ENCODE measurements at regions not wholly inside any gene's neighbourhood (a gene's known extent, or its start where the extent isn't known, plus 50 kb on each side); places are given as distances from the start of the nearest gene placed in this dataset.

- H3K56ac ChIP-seq (replicated peaks; ENCODE audit: insufficient read length, low read depth, low read length), result no peak overlapping the region
- H4K91ac ChIP-seq (replicated peaks; ENCODE audit: insufficient read length, low read length), result no peak overlapping the region
- no peak overlapping the region for H3K14ac ChIP-seq (ENCODE audit: insufficient read length)
- 0 out of 2 replicates have a peak overlapping the region, but pooled peaks have one; percentile 16 for H2BK15ac ChIP-seq (ENCODE audit: low read length)
- POLR2A ChIA-PET (ENCODE audit: partially characterized antibody), result interaction anchor here (0.6 kb wide), 1 partner anchor 550 kb away, joined by 3 read pairs; no protein-coding TSS in a partner anchor
- H3K9ac ChIP-seq (replicated peaks in 1 of 4; ENCODE audit: extremely low read depth in 1 of 4, low read depth in 3 of 4, low read length in 3 of 4), result no peak overlapping the region
- H3K36me3 ChIP-seq (ENCODE audit: control insufficient read depth in 2 of 4, insufficient read depth in 4 of 4, low read length in 3 of 4), result no peaks in the 10 kb centered on the region
- peak overlapping the region; percentile 36; the same call in 1 of the 2 replicates for H2AFZ ChIP-seq (ENCODE audit: low read length)
- H2BK120ac ChIP-seq (replicated peaks; ENCODE audit: low read depth, low read length), result no peak overlapping the region
- H3K79me1 ChIP-seq (ENCODE audit: low read depth, low read length), result no peaks in the 10 kb centered on the region
- no peak for FAIRE-seq
- H3K18ac ChIP-seq (ENCODE audit: extremely low read depth, low read length), result 0 out of 2 replicates have a peak overlapping the region, but pooled peaks have one; percentile 16
- no peak overlapping the region for H3K27ac ChIP-seq (ENCODE audit: low read depth, low read length)
- no peak overlapping the region for H3K4ac ChIP-seq (replicated peaks; ENCODE audit: insufficient read length, low read depth, low read length)
- no peak overlapping the region for H2BK5ac ChIP-seq (ENCODE audit: low read depth, low read length)
- H3K4me3 ChIP-seq (ENCODE audit: extremely low read depth in 1 of 4, insufficient read depth in 2 of 4, low read depth in 3 of 4, low read length in 4 of 4), result 0 out of 8 replicates have a peak overlapping the region, but pooled peaks of 1 of the 4 experiments have one; percentile 2
- no peaks in the 10 kb centered on the region for H3K79me2 ChIP-seq (ENCODE audit: control insufficient read depth in 1 of 2, insufficient read depth in 2 of 2, low read length in 2 of 2)
- H4K20me1 ChIP-seq (replicated peaks in 1 of 2; ENCODE audit: control insufficient read depth in 1 of 2, insufficient read depth in 2 of 2, low read length in 2 of 2), result no peaks in the 10 kb centered on the region
- 0 out of 4 replicates have a peak overlapping the region, but pooled peaks of 1 of the 2 experiments have one; percentile 3 for H3K4me2 ChIP-seq (ENCODE audit: insufficient read depth in 1 of 2, low read depth in 2 of 2, low read length in 2 of 2)
- H3K27me3 ChIP-seq (replicated peaks in 1 of 4; ENCODE audit: control insufficient read depth in 3 of 4, extremely low read depth in 1 of 4, insufficient read depth in 3 of 4, low read length in 3 of 4), result no peaks in the 10 kb centered on the region
- H3K23me2 ChIP-seq (ENCODE audit: low read depth, low read length), result no peaks in the 10 kb centered on the region
- no peak overlapping the region for H4K5ac ChIP-seq (ENCODE audit: insufficient read length, low read depth, low read length)
- H2AK5ac ChIP-seq (ENCODE audit: low read depth, low read length), result no peak overlapping the region
- 60% methylated on average over 21 of the region's 21 CpGs; no CpG with 5 or more reads in 1 of the 2 experiments for WGBS, 2 experiments (ENCODE audit: extremely low coverage in 1 of 2, insufficient coverage in 1 of 2, insufficient read length in 1 of 2, insufficient replicate concordance in 2 of 2, low coverage in 1 of 2, low lambda C conversion rate in 2 of 2, missing lambda C conversion rate in 1 of 2)
- no peak overlapping the region for H2BK20ac ChIP-seq (ENCODE audit: low read length)
- peaks cover 5 to 12% (median 10%) of the 10 kb centered on the region in 4 experiments; a peak in 6 of 7 replicates for H3K4me1 ChIP-seq (replicated peaks in 1 of 4; ENCODE audit: control insufficient read depth in 3 of 4, insufficient read depth in 4 of 4, low read length in 3 of 4)
- DNase-seq (ENCODE audit: low read depth in 1 of 2, low spot score in 2 of 2), result no peak
- no peak overlapping the region for H3K23ac ChIP-seq (ENCODE audit: insufficient read length)
- H3K9me3 ChIP-seq (ENCODE audit: insufficient read depth in 2 of 2, low read depth in 1 of 2, low read length in 1 of 2), result no peaks in the 10 kb centered on the region
- peak overlapping the region; percentile 7; the same call in 1 of the 2 replicates for H4K8ac ChIP-seq (ENCODE audit: extremely low read depth, insufficient read depth, low read length)
- CTCF ChIA-PET (ENCODE audit: partially characterized antibody), result interaction anchor here (0.9 to 1.6 kb wide), 4 partner anchors 28 to 647 kb away, joined by 3 to 4 read pairs (median 3); no protein-coding TSS in a partner anchor
- H2BK12ac ChIP-seq (ENCODE audit: low read depth, low read length), result no peak overlapping the region
- no peak for TF ChIP-seq SIN3A (conservative IDR thresholded peaks at IDR 0.05 in 1 of 2, IDR thresholded peaks at IDR 0.05 in 1 of 2; ENCODE audit: low read depth in 1 of 2, low read length in 2 of 2)
- no peak for TF ChIP-seq EGR1 (IDR thresholded peaks at IDR 0.05; ENCODE audit: borderline replicate concordance, low read depth, low read length)
- TF ChIP-seq SP2 (IDR thresholded peaks at IDR 0.05; ENCODE audit: low read length), result no peak
- no peak for TF ChIP-seq NRF1 (IDR thresholded peaks at IDR 0.05; ENCODE audit: low read depth, low read length)
- no peak for TF ChIP-seq ASH2L (IDR thresholded peaks at IDR 0.05; ENCODE audit: low read length)
- TF ChIP-seq SP4 (IDR thresholded peaks at IDR 0.05; ENCODE audit: low read length), result no peak
- TF ChIP-seq SP1 (IDR thresholded peaks at IDR 0.05; ENCODE audit: low read depth, low read length), result no peak
- no peak for TF ChIP-seq POU5F1 (IDR thresholded peaks at IDR 0.05; ENCODE audit: low read depth, low read length)
- no peak for TF ChIP-seq TAF7 (optimal IDR thresholded peaks at IDR 0.05; ENCODE audit: borderline replicate concordance, low read depth, low read length)
- TF ChIP-seq RXRA (IDR thresholded peaks at IDR 0.05; ENCODE audit: insufficient read depth, low read depth, low read length), result no peak
- TF ChIP-seq EZH2 (IDR thresholded peaks at IDR 0.05; ENCODE audit: low read depth, low read length, severe bottlenecking), result no peak
- no peak for TF ChIP-seq CHD1 (IDR thresholded peaks at IDR 0.05; ENCODE audit: low read depth, low read length)
- TF ChIP-seq TAF1 (IDR thresholded peaks at IDR 0.05; ENCODE audit: low read depth, low read length), result no peak
- TF ChIP-seq, protein P1, sequence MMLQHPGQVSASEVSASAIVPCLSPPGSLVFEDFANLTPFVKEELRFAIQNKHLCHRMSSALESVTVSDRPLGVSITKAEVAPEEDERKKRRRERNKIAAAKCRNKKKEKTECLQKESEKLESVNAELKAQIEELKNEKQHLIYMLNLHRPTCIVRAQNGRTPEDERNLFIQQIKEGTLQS (IDR thresholded peaks at IDR 0.05; ENCODE audit: insufficient read depth, low read depth, low read length), result no peak
These were observed 75.2 kb downstream of the SPRING1 start for GRCh38 chr12:116662612-116663144.

All from H1 (cell line).